Panc1 (cell line): ENCODE measurements at regions not wholly inside any gene's neighbourhood (a gene's known extent, or its start where the extent isn't known, plus 50 kb on each side); places are given as distances from the start of the nearest gene placed in this dataset.

Experiments used
- ATAC-seq: fragments of 200-7000 bp; cut with Tn5 transposase; 2 replicates; pipeline ENCODE4 v1.9.1; 2020; ENCODE audit warnings: mild to moderate bottlenecking, moderate library complexity
- BruUV-seq: library from RNA; stranded (reverse); fragments of 400-500 nt; replicated peaks from 2 replicates; lab custom pipeline; 2021; lab: Mats Ljungman, UMichigan
- CTCF ChIA-PET: fragments of 300-600 bp; sonication (Branson Sonifier 250); formaldehyde crosslinking; loops from one replicate; lab custom pipeline; 2022; ENCODE audit warnings: antibody characterized with exemption; lab: Charles Lee
- POLR2A ChIA-PET: fragments of 300-600 bp; sonication (Branson Sonifier 250); formaldehyde crosslinking; loops from one replicate; lab custom pipeline; 2022; ENCODE audit warnings: antibody characterized with exemption; lab: Charles Lee
- DNase-seq: peaks from one replicate; pipeline ENCODE4 v3.0.0-alpha.2; 2010; ENCODE audit warnings: low read depth, low spot score
- H3K27ac ChIP-seq: 2 replicates; pipeline ENCODE4 v1.5.1; 2011; ENCODE audit warnings: mild to moderate bottlenecking, low read length, inconsistent platforms
- H3K27me3 ChIP-seq: fragments of 200-500 bp; sonication (Bioruptor generic); 2 replicates; pipeline ENCODE4 v1.6.0; 2014; ENCODE audit warnings: low read length, inconsistent platforms; ENCODE audit not compliant: control insufficient read depth, insufficient read depth
- H3K36me3 ChIP-seq: fragments of 200-500 bp; sonication (Bioruptor generic); 2 replicates; pipeline ENCODE4 v1.5.1; 2014; ENCODE audit warnings: inconsistent platforms, mild to moderate bottlenecking, low read length, moderate library complexity; ENCODE audit not compliant: control insufficient read depth, insufficient read depth
- H3K4me1 ChIP-seq: 2 replicates; pipeline ENCODE4 v1.5.1; 2011; ENCODE audit warnings: inconsistent platforms, mild to moderate bottlenecking, low read length, moderate library complexity; ENCODE audit not compliant: control insufficient read depth, insufficient read depth
- H3K4me3 ChIP-seq, 2 experiments: 2 replicates each; pipeline ENCODE4 v1.5.1; 2011 to 2012; ENCODE audit warnings: low read depth in 2 of 2, low read length in 2 of 2, mild to moderate bottlenecking in 2 of 2, inconsistent platforms in 1 of 2, moderate library complexity in 1 of 2
- H3K9me3 ChIP-seq: fragments of 200-500 bp; sonication (Bioruptor generic); 2 replicates; pipeline ENCODE4 v1.5.1; 2014; ENCODE audit warnings: low read depth, mild to moderate bottlenecking, inconsistent platforms, low read length, moderate library complexity; ENCODE audit not compliant: control insufficient read depth, insufficient read depth
- CTCF ChIP-seq: fragments of 450-650 bp; IDR thresholded peaks from 2 replicates; pipeline ENCODE4 v1.5.1; 2017; ENCODE audit warnings: mild to moderate bottlenecking
- POLR2AphosphoS5 ChIP-seq: IDR thresholded peaks from 2 replicates; pipeline ENCODE4 v1.6.1; 2012; ENCODE audit warnings: mild to moderate bottlenecking, low read depth, low read length, moderate library complexity
- SIN3A ChIP-seq: IDR thresholded peaks from 2 replicates; pipeline ENCODE4 v1.6.1; 2012; ENCODE audit warnings: low read depth, mild to moderate bottlenecking, low read length, moderate library complexity, borderline replicate concordance; ENCODE audit not compliant: insufficient read depth
- TCF7L2 ChIP-seq: IDR thresholded peaks from 2 replicates; pipeline ENCODE4 v1.6.1; 2011; ENCODE audit warnings: mild to moderate bottlenecking, low read depth, low read length, inconsistent platforms
- in situ Hi-C: cut with HindIII; loops from 2 replicates; pipeline ENCODE4 v1.10.0; 2016; ENCODE audit warnings: low sequenced_read_pairs, low pct_unique_long_range_greater_than_20kb
- intact Hi-C: fragments of 100-400 bp; cut with micrococcal nuclease; formaldehyde crosslinking; loops from one replicate; pipeline ENCODE4 v1.10.0; 2022; ENCODE audit not compliant: unreplicated experiment
- TF ChIP-seq, protein P1 (sequence below), 2 experiments: IDR thresholded peaks; 2 replicates each; pipeline ENCODE4 v1.6.1; 2011 to 2012; ENCODE audit warnings: low read depth in 2 of 2, control low read depth in 1 of 2, low read length in 1 of 2, mild to moderate bottlenecking in 1 of 2, moderate library complexity in 1 of 2; ENCODE audit not compliant: insufficient read depth in 1 of 2

GRCh38 chr3:118666-119065, 77.9 kb upstream of the CHL1 start:
- ATAC-seq (no peak), DNase-seq (no peak)
- TF ChIP-seq TCF7L2 = no peak
- TF ChIP-seq, protein P1, sequence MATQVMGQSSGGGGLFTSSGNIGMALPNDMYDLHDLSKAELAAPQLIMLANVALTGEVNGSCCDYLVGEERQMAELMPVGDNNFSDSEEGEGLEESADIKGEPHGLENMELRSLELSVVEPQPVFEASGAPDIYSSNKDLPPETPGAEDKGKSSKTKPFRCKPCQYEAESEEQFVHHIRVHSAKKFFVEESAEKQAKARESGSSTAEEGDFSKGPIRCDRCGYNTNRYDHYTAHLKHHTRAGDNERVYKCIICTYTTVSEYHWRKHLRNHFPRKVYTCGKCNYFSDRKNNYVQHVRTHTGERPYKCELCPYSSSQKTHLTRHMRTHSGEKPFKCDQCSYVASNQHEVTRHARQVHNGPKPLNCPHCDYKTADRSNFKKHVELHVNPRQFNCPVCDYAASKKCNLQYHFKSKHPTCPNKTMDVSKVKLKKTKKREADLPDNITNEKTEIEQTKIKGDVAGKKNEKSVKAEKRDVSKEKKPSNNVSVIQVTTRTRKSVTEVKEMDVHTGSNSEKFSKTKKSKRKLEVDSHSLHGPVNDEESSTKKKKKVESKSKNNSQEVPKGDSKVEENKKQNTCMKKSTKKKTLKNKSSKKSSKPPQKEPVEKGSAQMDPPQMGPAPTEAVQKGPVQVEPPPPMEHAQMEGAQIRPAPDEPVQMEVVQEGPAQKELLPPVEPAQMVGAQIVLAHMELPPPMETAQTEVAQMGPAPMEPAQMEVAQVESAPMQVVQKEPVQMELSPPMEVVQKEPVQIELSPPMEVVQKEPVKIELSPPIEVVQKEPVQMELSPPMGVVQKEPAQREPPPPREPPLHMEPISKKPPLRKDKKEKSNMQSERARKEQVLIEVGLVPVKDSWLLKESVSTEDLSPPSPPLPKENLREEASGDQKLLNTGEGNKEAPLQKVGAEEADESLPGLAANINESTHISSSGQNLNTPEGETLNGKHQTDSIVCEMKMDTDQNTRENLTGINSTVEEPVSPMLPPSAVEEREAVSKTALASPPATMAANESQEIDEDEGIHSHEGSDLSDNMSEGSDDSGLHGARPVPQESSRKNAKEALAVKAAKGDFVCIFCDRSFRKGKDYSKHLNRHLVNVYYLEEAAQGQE (IDR thresholded peaks at IDR 0.05; ENCODE audit: insufficient read depth in 1 of 2, low read depth in 2 of 2, low read length in 1 of 2) = no peak
- TF ChIP-seq SIN3A = no peak
- no peak for TF ChIP-seq CTCF
- no peak for TF ChIP-seq POLR2AphosphoS5
- H3K36me3 ChIP-seq = no peaks in the 10 kb centered on the region
- CTCF ChIA-PET = no interaction called here
- in situ Hi-C loops = no loop called here
- no peak overlapping the region for H3K27ac ChIP-seq
- H3K4me3 ChIP-seq = no peak overlapping the region
- intact Hi-C loops = no loop called here
- BruUV-seq = no TSS peak
- H3K27me3 ChIP-seq = no peaks in the 10 kb centered on the region
- H3K9me3 ChIP-seq = no peaks in the 10 kb centered on the region
- no peaks in the 10 kb centered on the region for H3K4me1 ChIP-seq
- POLR2A ChIA-PET = no interaction called here

DNA sequence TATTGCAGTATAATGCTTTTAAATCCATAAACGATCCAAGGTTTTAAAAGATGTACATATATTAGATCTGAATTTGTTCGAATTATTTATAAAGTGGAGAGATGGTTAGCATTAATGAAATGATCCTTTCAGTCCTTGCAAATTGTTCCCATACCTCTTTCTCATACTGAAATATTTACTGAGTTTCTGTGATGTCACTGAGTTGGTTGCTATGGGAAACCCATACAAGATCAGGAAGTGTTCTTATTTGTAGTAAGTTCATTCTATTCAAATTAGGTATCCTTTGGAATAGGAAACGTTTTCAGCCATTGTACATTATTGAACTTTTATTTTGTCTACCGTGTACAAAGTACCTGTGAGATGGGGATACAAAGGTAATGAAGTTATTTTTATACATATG, 73.2 kb upstream of the CHL1 start:
- no peaks in the 10 kb centered on the region for H3K36me3 ChIP-seq
- no peak for DNase-seq
- no peaks in the 10 kb centered on the region for H3K4me1 ChIP-seq
- H3K27me3 ChIP-seq = no peaks in the 10 kb centered on the region
- intact Hi-C loops = no loop called here
- no TSS peak for BruUV-seq
- TF ChIP-seq POLR2AphosphoS5 (no peak), TCF7L2 (no peak), CTCF (no peak), SIN3A (no peak)
- TF ChIP-seq, protein P1 (IDR thresholded peaks at IDR 0.05; ENCODE audit: insufficient read depth in 1 of 2, low read depth in 2 of 2, low read length in 1 of 2) = no peak
- in situ Hi-C loops = no loop called here
- no peak for ATAC-seq
- no peaks in the 10 kb centered on the region for H3K9me3 ChIP-seq
- H3K4me3 ChIP-seq = no peak overlapping the region
- CTCF ChIA-PET = no interaction called here
- no peak overlapping the region for H3K27ac ChIP-seq
- POLR2A ChIA-PET = no interaction called here
